Omental fat pad (tissue), 3 donors: ENCODE measurements at regions not wholly inside any gene's neighbourhood (a gene's known extent, or its start where the extent isn't known, plus 50 kb on each side); places are given as distances from the start of the nearest gene placed in this dataset.

Experiments used
- ATAC-seq: fragments of 150-250 bp; one replicate; pipeline ENCODE4 v1.9.1; 2016; ENCODE audit warnings: mild to moderate bottlenecking, moderate library complexity; ENCODE audit not compliant: low FRiP score
- DNase-seq: peaks from one replicate; pipeline ENCODE4 v3.0.0-alpha.2; 2019; ENCODE audit warnings: low spot score
- TF ChIP-seq, protein P1 (sequence below), 3 donors: fragments of 450-650 bp; IDR thresholded peaks; one replicate each; pipeline ENCODE4 v1.5.1; 2016 to 2017; ENCODE audit warnings: antibody characterized with exemption in 3 of 3, mild to moderate bottlenecking in 3 of 3, moderate library complexity in 2 of 3

GRCh38 chr9:12182806-12183205 lies 510.4 kb upstream of the TYRP1 start:
- TF ChIP-seq, protein P1, sequence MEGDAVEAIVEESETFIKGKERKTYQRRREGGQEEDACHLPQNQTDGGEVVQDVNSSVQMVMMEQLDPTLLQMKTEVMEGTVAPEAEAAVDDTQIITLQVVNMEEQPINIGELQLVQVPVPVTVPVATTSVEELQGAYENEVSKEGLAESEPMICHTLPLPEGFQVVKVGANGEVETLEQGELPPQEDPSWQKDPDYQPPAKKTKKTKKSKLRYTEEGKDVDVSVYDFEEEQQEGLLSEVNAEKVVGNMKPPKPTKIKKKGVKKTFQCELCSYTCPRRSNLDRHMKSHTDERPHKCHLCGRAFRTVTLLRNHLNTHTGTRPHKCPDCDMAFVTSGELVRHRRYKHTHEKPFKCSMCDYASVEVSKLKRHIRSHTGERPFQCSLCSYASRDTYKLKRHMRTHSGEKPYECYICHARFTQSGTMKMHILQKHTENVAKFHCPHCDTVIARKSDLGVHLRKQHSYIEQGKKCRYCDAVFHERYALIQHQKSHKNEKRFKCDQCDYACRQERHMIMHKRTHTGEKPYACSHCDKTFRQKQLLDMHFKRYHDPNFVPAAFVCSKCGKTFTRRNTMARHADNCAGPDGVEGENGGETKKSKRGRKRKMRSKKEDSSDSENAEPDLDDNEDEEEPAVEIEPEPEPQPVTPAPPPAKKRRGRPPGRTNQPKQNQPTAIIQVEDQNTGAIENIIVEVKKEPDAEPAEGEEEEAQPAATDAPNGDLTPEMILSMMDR (IDR thresholded peaks at IDR 0.05) = no peak
- ATAC-seq = no peak
- DNase-seq = no peak

DNA sequence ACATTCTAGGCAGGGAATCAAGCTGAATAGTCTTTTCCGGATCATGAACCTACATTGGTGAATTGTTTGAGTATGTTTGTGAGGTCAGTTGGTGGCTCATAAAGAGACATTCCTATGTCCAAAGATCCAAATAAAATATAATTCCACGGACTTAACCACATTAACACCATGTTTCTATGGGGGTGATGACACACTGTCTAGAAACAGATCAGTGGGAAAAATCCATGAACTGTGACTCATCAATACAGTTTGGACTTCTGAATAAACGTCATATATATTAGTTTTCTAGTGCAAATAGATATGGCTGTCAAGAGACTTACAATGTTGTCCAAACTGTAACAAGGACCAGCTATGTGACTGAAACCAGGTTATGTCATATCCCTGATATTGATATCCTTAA lies 509.9 kb upstream of the TYRP1 start:
- TF ChIP-seq, protein P1 (IDR thresholded peaks at IDR 0.05) = no peak
- ATAC-seq = no peak

DNA sequence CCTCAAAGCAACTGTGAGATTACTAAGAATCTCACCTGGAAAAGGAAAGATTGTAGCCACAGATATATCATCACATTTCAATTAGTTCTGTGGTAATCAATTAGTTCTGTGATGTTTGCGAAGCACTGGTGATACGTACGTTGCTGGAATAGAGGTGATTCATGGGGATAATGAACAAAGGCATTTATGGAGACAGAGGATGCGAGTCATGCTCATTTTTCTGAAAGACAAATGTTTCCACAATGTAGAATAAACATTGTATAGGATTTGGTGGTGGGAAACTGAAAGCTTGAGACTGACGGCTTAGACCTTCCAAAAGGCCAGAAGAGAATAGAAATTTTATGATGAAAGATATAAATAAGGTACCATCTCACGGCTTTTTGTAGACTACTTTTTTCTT lies 507.3 kb upstream of the TYRP1 start:
- ATAC-seq (no peak), DNase-seq (no peak)
- TF ChIP-seq, protein P1 (IDR thresholded peaks at IDR 0.05) = no peak

More for the DNA sequence above, 509.9 kb upstream of the TYRP1 start:
- no peak for DNase-seq

DNA sequence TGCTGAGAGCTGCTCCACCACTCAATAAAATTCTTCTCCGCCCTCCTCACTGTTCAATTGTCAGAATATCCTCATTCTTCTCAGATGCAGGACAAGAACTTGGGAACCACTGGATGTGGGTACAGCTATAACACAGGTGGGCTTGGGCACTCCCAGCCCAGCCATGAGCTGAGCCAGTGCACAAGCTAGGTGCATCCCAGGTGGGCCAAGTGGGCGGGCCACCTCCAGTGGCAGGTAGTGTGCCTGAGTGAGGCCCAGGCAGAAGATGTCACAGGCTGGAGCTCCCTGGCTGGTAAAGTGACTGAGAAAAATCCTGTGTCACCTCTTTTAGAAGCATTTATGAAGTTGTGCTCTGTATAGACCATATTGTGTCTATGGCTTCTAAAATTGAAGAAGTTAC lies 501.6 kb upstream of the TYRP1 start:
- DNase-seq = no peak
- TF ChIP-seq, protein P1 (IDR thresholded peaks at IDR 0.05) = no peak
- no peak for ATAC-seq

DNA sequence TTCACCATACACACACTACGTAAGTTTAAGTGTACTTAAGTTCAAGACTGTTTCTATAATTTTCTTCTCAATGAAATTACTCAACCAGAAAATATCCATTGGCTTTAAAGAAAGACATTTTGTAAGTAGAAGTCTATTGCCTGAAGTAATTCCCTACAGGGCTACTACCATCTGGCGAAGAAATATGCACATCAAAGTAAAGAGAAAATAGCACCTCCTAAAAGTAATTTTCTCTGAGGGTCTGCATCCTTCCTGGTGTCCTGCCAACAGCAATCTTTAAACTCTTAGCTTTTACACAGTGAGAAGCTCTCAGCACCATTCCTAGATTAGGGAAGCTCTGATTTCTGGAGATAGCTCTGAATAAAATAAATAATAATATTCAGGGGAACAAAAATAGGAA lies 498.5 kb upstream of the TYRP1 start:
- TF ChIP-seq, protein P1 (IDR thresholded peaks at IDR 0.05) = no peak
- DNase-seq = no peak
- no peak for ATAC-seq

DNA sequence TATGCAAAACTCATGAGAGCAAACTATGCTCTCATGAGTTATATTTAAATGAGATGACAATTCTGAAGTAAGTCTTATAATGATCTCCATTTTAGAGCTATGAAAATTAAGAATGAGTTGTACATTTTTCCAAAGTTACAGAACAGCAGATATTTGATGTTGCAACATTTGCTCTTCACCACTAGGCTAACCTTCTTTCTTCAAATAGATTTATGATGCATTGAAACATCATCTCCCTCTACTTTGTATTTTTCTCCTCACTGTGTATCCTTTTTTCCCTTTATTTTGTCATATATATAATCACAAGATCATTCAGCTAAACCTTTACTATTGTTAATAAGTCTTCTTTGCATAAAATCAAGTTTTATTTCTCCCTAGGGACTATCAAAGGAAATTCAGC lies 497.7 kb upstream of the TYRP1 start:
- TF ChIP-seq, protein P1 (IDR thresholded peaks at IDR 0.05) = no peak
- DNase-seq (no peak), ATAC-seq (no peak)

DNA sequence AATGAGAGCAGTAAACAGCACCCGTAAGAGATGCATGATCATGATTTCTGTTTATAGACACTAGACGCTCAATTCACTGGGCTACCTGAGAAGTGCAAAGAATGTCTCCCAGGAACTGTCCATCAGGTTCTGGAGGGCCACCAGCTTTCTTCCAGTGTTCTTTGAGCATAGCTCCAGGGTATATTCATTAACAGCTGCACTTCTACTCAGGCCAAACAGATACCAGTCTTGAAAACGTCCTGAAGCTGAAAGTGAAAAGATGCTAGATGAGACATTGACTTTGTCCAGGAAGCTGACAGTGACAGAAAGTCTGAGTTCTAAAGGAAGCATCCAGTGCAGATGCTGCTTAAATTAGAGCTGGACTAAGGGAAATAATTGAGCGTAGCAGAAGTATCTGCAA lies 488.7 kb upstream of the TYRP1 start:
- ATAC-seq (no peak), DNase-seq (no peak)
- TF ChIP-seq, protein P1 (IDR thresholded peaks at IDR 0.05) = no peak
